ENCODE measurements at regions not wholly inside any gene's neighbourhood (a gene's known extent, or its start where the extent isn't known, plus 50 kb on each side); places are given as distances from the start of the nearest gene placed in this dataset.

DNA sequence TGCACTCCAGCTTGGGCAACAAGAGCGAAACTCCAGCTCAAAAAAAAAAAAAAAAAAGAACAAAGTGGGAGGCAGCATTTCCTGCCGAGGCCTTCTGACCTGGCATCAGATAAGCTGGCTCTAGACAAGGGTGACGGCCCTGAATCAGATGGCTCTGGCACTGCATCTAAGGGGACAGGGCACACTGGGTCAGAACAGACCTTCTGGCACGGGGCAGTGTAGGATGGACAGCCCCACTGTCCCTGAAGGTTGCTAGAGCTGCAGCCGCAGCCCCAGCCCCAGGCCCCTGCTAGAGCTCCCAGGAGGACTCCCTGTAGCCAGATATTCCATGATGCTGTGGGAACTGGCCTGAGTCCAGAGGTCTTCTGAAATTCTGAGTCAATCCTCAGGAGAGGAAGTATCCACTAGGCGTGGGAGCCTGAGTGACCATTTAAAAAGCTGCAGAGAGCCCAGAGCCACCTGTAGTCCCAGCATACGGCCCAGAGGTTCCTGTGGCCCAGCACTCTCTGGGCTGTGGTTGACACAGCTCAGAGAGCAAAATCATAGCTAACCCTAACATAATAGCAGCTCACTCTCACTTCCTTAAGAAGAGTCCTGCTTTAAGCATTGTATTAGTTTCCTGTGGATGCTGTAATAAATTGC, 69.2 kb upstream of the MFGE8 start:
- TF ChIP-seq, protein P1, sequence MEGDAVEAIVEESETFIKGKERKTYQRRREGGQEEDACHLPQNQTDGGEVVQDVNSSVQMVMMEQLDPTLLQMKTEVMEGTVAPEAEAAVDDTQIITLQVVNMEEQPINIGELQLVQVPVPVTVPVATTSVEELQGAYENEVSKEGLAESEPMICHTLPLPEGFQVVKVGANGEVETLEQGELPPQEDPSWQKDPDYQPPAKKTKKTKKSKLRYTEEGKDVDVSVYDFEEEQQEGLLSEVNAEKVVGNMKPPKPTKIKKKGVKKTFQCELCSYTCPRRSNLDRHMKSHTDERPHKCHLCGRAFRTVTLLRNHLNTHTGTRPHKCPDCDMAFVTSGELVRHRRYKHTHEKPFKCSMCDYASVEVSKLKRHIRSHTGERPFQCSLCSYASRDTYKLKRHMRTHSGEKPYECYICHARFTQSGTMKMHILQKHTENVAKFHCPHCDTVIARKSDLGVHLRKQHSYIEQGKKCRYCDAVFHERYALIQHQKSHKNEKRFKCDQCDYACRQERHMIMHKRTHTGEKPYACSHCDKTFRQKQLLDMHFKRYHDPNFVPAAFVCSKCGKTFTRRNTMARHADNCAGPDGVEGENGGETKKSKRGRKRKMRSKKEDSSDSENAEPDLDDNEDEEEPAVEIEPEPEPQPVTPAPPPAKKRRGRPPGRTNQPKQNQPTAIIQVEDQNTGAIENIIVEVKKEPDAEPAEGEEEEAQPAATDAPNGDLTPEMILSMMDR (optimal IDR thresholded peaks at IDR 0.05 in 1 of 3, IDR thresholded peaks at IDR 0.05 in 1 of 3, conservative IDR thresholded peaks at IDR 0.05 in 1 of 3; ENCODE audit: extremely low read depth in 1 of 3, insufficient read depth in 2 of 3, low read length in 3 of 3) = no peak
- TF ChIP-seq EZH2 (IDR thresholded peaks at IDR 0.05; ENCODE audit: low read length) = no peak

Measured in keratinocyte (primary cell).